H1 (cell line): ENCODE measurements at regions not wholly inside any gene's neighbourhood (a gene's known extent, or its start where the extent isn't known, plus 50 kb on each side); places are given as distances from the start of the nearest gene placed in this dataset.

Experiments used
- CTCF ChIA-PET: fragments of 300-600 bp; sonication (Branson Sonifier 250); formaldehyde crosslinking; loops from one replicate; lab custom pipeline; 2021; ENCODE audit not compliant: partially characterized antibody; lab: Charles Lee
- POLR2A ChIA-PET: fragments of 300-600 bp; sonication (Branson Sonifier 250); formaldehyde crosslinking; loops from one replicate; lab custom pipeline; 2021; ENCODE audit warnings: inconsistent platforms; ENCODE audit not compliant: partially characterized antibody; lab: Charles Lee
- DNase-seq, 2 experiments: peaks; one replicate each; pipeline versions ENCODE4 v3.0.0 to v3.0.0-alpha.2; 2010 to 2022; ENCODE audit warnings: low spot score in 2 of 2, low read depth in 1 of 2, mixed read lengths in 1 of 2
- FAIRE-seq: peaks from 2 replicates; lab custom pipeline; 2011; peaks lifted over from hg19 to GRCh38; lab: Jason Lieb, UNC
- H2AFZ ChIP-seq: 2 replicates; pipeline ENCODE4 v1.8.1; 2012; ENCODE audit warnings: low read length, inconsistent platforms
- H2AK5ac ChIP-seq: 2 replicates; pipeline ENCODE4 v1.6.1; 2013; ENCODE audit warnings: low read depth, low read length
- H2BK120ac ChIP-seq: replicated peaks from 2 replicates; pipeline ENCODE3; 2013; ENCODE audit warnings: low read depth, low read length, inconsistent platforms
- H2BK12ac ChIP-seq: 2 replicates; pipeline ENCODE4 v1.6.1; 2013; ENCODE audit warnings: low read depth, low read length
- H2BK15ac ChIP-seq: 2 replicates; pipeline ENCODE4 v1.6.1; 2013; ENCODE audit warnings: low read length
- H2BK20ac ChIP-seq: 2 replicates; pipeline ENCODE4 v1.6.1; 2013; ENCODE audit warnings: low read length
- H2BK5ac ChIP-seq: 2 replicates; pipeline ENCODE4 v1.6.1; 2013; ENCODE audit warnings: low read depth, low read length
- H3K14ac ChIP-seq: 2 replicates; pipeline ENCODE4 v1.6.1; 2013; ENCODE audit warnings: inconsistent platforms; ENCODE audit not compliant: insufficient read length
- H3K18ac ChIP-seq: 2 replicates; pipeline ENCODE4 v1.6.1; 2013; ENCODE audit warnings: low read length; ENCODE audit errors: extremely low read depth
- H3K23ac ChIP-seq: 2 replicates; pipeline ENCODE4 v1.6.1; 2013; ENCODE audit warnings: inconsistent platforms; ENCODE audit not compliant: insufficient read length
- H3K23me2 ChIP-seq: 2 replicates; pipeline ENCODE4 v1.6.1; 2013; ENCODE audit warnings: low read depth, low read length
- H3K27ac ChIP-seq: 2 replicates; pipeline ENCODE4 v1.6.1; 2011; ENCODE audit warnings: low read depth, low read length, inconsistent platforms
- H3K27me3 ChIP-seq, 4 experiments: replicated peaks in 1 of 4; 1 replicate in 1 of 4; 2 replicates in 3 of 4; pipeline versions ENCODE4 v1.6.1 to v1.8.1; 2011 to 2013; ENCODE audit warnings: low read length in 3 of 4, mild to moderate bottlenecking in 3 of 4, inconsistent platforms in 2 of 4, mixed read lengths in 2 of 4, moderate library complexity in 1 of 4; ENCODE audit not compliant: control insufficient read depth in 3 of 4, insufficient read depth in 3 of 4; ENCODE audit errors: extremely low read depth in 1 of 4
- H3K36me3 ChIP-seq, 4 experiments: 2 replicates each; pipeline versions ENCODE4 v1.6.1 to v1.8.1; 2011 to 2013; ENCODE audit warnings: mild to moderate bottlenecking in 4 of 4, low read length in 3 of 4, moderate library complexity in 2 of 4, control low read depth in 1 of 4, inconsistent platforms in 1 of 4; ENCODE audit not compliant: insufficient read depth in 4 of 4, control insufficient read depth in 2 of 4
- H3K4ac ChIP-seq: replicated peaks from 2 replicates; pipeline ENCODE3; 2013; ENCODE audit warnings: low read length, low read depth, mixed read lengths, inconsistent platforms; ENCODE audit not compliant: insufficient read length
- H3K4me1 ChIP-seq, 4 experiments: replicated peaks in 1 of 4; 1 replicate in 1 of 4; 2 replicates in 3 of 4; pipeline versions ENCODE4 v1.6.1 to v1.8.1; 2011 to 2013; ENCODE audit warnings: low read length in 3 of 4, inconsistent platforms in 2 of 4, mixed read lengths in 1 of 4; ENCODE audit not compliant: insufficient read depth in 4 of 4, control insufficient read depth in 3 of 4
- H3K4me2 ChIP-seq, 2 experiments: 2 replicates each; pipeline versions ENCODE4 v1.6.1 to v1.8.1; 2011 to 2013; ENCODE audit warnings: low read depth in 2 of 2, low read length in 2 of 2, control low read depth in 1 of 2, inconsistent platforms in 1 of 2, mild to moderate bottlenecking in 1 of 2; ENCODE audit not compliant: insufficient read depth in 1 of 2
- H3K4me3 ChIP-seq, 4 experiments: fragments of 200-600, 300-600 bp in 1 of 4; sonication (generic), shearing (Covaris generic), sonication (Bioruptor Twin) in 1 of 4; 2 replicates each; pipeline versions ENCODE4 v1.5.1 to v1.8.1; 2011 to 2016; ENCODE audit warnings: low read length in 4 of 4, low read depth in 3 of 4, control low read depth in 2 of 4, inconsistent platforms in 2 of 4, mild to moderate bottlenecking in 2 of 4, mixed read lengths in 1 of 4, moderate library complexity in 1 of 4; ENCODE audit not compliant: insufficient read depth in 2 of 4; ENCODE audit errors: extremely low read depth in 1 of 4
- H3K56ac ChIP-seq: replicated peaks from 2 replicates; pipeline ENCODE3; 2013; ENCODE audit warnings: low read depth, mild to moderate bottlenecking, mixed read lengths, low read length, inconsistent platforms; ENCODE audit not compliant: insufficient read length
- H3K79me1 ChIP-seq: 2 replicates; pipeline ENCODE4 v1.6.1; 2013; ENCODE audit warnings: low read depth, low read length, control low read depth
- H3K79me2 ChIP-seq, 2 experiments: 2 replicates each; pipeline versions ENCODE4 v1.6.1 to v1.8.1; 2012 to 2013; ENCODE audit warnings: low read length in 2 of 2, mild to moderate bottlenecking in 2 of 2, inconsistent platforms in 1 of 2; ENCODE audit not compliant: insufficient read depth in 2 of 2, control insufficient read depth in 1 of 2
- H3K9ac ChIP-seq, 4 experiments: replicated peaks in 1 of 4; 1 replicate in 1 of 4; 2 replicates in 3 of 4; pipeline versions ENCODE4 v1.6.1 to v1.8.1; 2011 to 2013; ENCODE audit warnings: low read depth in 3 of 4, low read length in 3 of 4, control low read depth in 2 of 4, mild to moderate bottlenecking in 2 of 4, moderate library complexity in 2 of 4, inconsistent platforms in 1 of 4; ENCODE audit errors: extremely low read depth in 1 of 4
- H3K9me3 ChIP-seq, 2 experiments: 2 replicates each; pipeline versions ENCODE4 v1.6.1 to v1.8.1; 2012 to 2013; ENCODE audit warnings: mild to moderate bottlenecking in 2 of 2, moderate library complexity in 2 of 2, control low read depth in 1 of 2, inconsistent platforms in 1 of 2, low read depth in 1 of 2, low read length in 1 of 2, mixed read lengths in 1 of 2; ENCODE audit not compliant: insufficient read depth in 2 of 2
- H4K20me1 ChIP-seq, 2 experiments: replicated peaks in 1 of 2; 2 replicates each; pipeline versions ENCODE3 to v1.8.1; 2011 to 2013; ENCODE audit warnings: inconsistent platforms in 2 of 2, low read length in 2 of 2, mild to moderate bottlenecking in 1 of 2; ENCODE audit not compliant: insufficient read depth in 2 of 2, control insufficient read depth in 1 of 2
- H4K5ac ChIP-seq: 2 replicates; pipeline ENCODE4 v1.6.1; 2013; ENCODE audit warnings: low read length, low read depth, mixed read lengths, inconsistent platforms; ENCODE audit not compliant: insufficient read length
- H4K8ac ChIP-seq: 2 replicates; pipeline ENCODE4 v1.8.0; 2013; ENCODE audit warnings: mild to moderate bottlenecking, moderate library complexity, low read length, inconsistent platforms; ENCODE audit not compliant: insufficient read depth; ENCODE audit errors: extremely low read depth
- H4K91ac ChIP-seq: replicated peaks from 2 replicates; pipeline ENCODE3; 2013; ENCODE audit warnings: low read length, mixed read lengths, inconsistent platforms; ENCODE audit not compliant: insufficient read length
- BACH1 ChIP-seq: IDR thresholded peaks from 2 replicates; pipeline ENCODE4 v1.6.1; 2012; ENCODE audit warnings: low read length, improper control_type of control experiment
- CEBPB ChIP-seq: IDR thresholded peaks from 2 replicates; pipeline ENCODE4 v1.6.1; 2012; ENCODE audit warnings: low read depth, low read length
- CREB1 ChIP-seq: IDR thresholded peaks from 2 replicates; pipeline ENCODE4 v1.6.1; 2012; ENCODE audit warnings: inconsistent platforms
- CTCF ChIP-seq, 3 experiments: IDR thresholded peaks; 1 replicate in 2 of 3; 2 replicates in 1 of 3; pipeline versions ENCODE4 v1.5.1 to v1.6.1; 2011; ENCODE audit warnings: low read length in 3 of 3, mild to moderate bottlenecking in 3 of 3, inconsistent platforms in 2 of 3, low read depth in 1 of 3, moderate library complexity in 1 of 3; ENCODE audit not compliant: insufficient read depth in 1 of 3; ENCODE audit errors: control extremely low read depth in 1 of 3
- FOSL1 ChIP-seq: IDR thresholded peaks from 2 replicates; pipeline ENCODE4 v1.6.1; 2011; ENCODE audit warnings: mild to moderate bottlenecking, low read depth, low read length, moderate library complexity; ENCODE audit not compliant: insufficient read depth
- GABPA ChIP-seq: IDR thresholded peaks from 2 replicates; pipeline ENCODE4 v1.6.1; 2011; ENCODE audit warnings: mild to moderate bottlenecking, low read length, moderate library complexity, borderline replicate concordance; ENCODE audit not compliant: insufficient read depth
- HDAC6 ChIP-seq: IDR thresholded peaks from one replicate; pipeline ENCODE4 v1.7.1; 2012; ENCODE audit warnings: low read depth, mild to moderate bottlenecking, inconsistent platforms, low read length, moderate library complexity
- KDM1A ChIP-seq: fragments of 200-600, 300-600 bp; sonication (generic); IDR thresholded peaks from 2 replicates; pipeline ENCODE4 v1.7.1; 2016; ENCODE audit warnings: mild to moderate bottlenecking, low read length, borderline replicate concordance
- NRF1 ChIP-seq: IDR thresholded peaks from 2 replicates; pipeline ENCODE4 v1.6.1; 2011; ENCODE audit warnings: mild to moderate bottlenecking, low read depth, low read length, improper control_type of control experiment
- POLR2AphosphoS5 ChIP-seq: IDR thresholded peaks from 2 replicates; pipeline ENCODE4 v1.6.1; 2011; ENCODE audit warnings: low read depth, low read length
- POU5F1 ChIP-seq: IDR thresholded peaks from 2 replicates; pipeline ENCODE4 v1.6.1; 2011; ENCODE audit warnings: low read depth, mild to moderate bottlenecking, low read length, moderate library complexity
- SAP30 ChIP-seq: fragments of 300-600 bp; sonication (generic); IDR thresholded peaks from 2 replicates; pipeline ENCODE4 v1.7.1; 2012; ENCODE audit warnings: low read length, moderate library complexity, mild to moderate bottlenecking, inconsistent platforms; ENCODE audit not compliant: insufficient read depth, insufficient replicate concordance
- SP1 ChIP-seq: IDR thresholded peaks from 2 replicates; pipeline ENCODE4 v1.6.1; 2011; ENCODE audit warnings: low read depth, low read length
- YY1 ChIP-seq: IDR thresholded peaks from 2 replicates; pipeline ENCODE4 v1.6.1; 2011; ENCODE audit warnings: low read depth, mild to moderate bottlenecking, low read length
- WGBS, 2 experiments: shearing (Covaris generic) in 1 of 2; methylation state at CpG; one replicate each; pipeline versions ENCODE4 v1.1.6 to v1.1.7; 2013 to 2015; ENCODE audit warnings: low lambda C conversion rate in 2 of 2, mixed read lengths in 2 of 2, inconsistent platforms in 1 of 2, low coverage in 1 of 2, missing lambda C conversion rate in 1 of 2; ENCODE audit not compliant: insufficient replicate concordance in 2 of 2, insufficient coverage in 1 of 2, insufficient read length in 1 of 2; ENCODE audit errors: extremely low coverage in 1 of 2, missing lambda C conversion rate in 1 of 2; 5-methylcytosine and 5-hydroxymethylcytosine counted together

- Histone ChIP-seq H4K5ac (no peak overlapping the region), H3K27me3 (no peaks in the 10 kb centered on the region), H2BK20ac (no peak overlapping the region), H2BK5ac (no peak overlapping the region), H3K4me2 (no peak overlapping the region), H3K14ac (no peak overlapping the region), H3K36me3 (no peaks in the 10 kb centered on the region), H3K9ac (no peak overlapping the region), H3K4me1 (peaks cover 0 to 3% (median 0%) of the 10 kb centered on the region in 4 experiments; a peak in 1 of 7 replicates), H3K9me3 (peaks cover 0 to 6% of the 10 kb centered on the region in 2 experiments; a peak in 2 of 4 replicates), H2BK12ac (no peak overlapping the region), H3K79me1 (no peaks in the 10 kb centered on the region), H3K18ac (no peak overlapping the region), H2AFZ (no peak overlapping the region), H2BK15ac (no peak overlapping the region), H4K20me1 (no peaks in the 10 kb centered on the region), H3K23me2 (no peaks in the 10 kb centered on the region), H3K4me3 (no peak overlapping the region), H3K4ac (no peak overlapping the region), H3K79me2 (no peaks in the 10 kb centered on the region), H4K91ac (no peak overlapping the region), H2AK5ac (no peak overlapping the region), H3K27ac (no peak overlapping the region), H4K8ac (no peak overlapping the region), H3K56ac (no peak overlapping the region), H2BK120ac (no peak overlapping the region), H3K23ac (no peak overlapping the region)
- FAIRE-seq (no peak), DNase-seq (no peak)
- CTCF ChIA-PET, result no interaction called here
- POLR2A ChIA-PET, result no interaction called here
- WGBS, 2 experiments, result 87% methylated on average over 1 of the region's 1 CpG; no CpG with 5 or more reads in 1 of the 2 experiments
- TF ChIP-seq SP1 (no peak), POU5F1 (no peak), BACH1 (no peak), CREB1 (no peak), CTCF (IDR thresholded peaks at IDR 0.05; ENCODE audit: control extremely low read depth in 1 of 3, insufficient read depth in 1 of 3, low read depth in 1 of 3, low read length in 3 of 3) (no peak), KDM1A (no peak), POLR2AphosphoS5 (no peak), GABPA (no peak), NRF1 (no peak), FOSL1 (no peak), HDAC6 (no peak), YY1 (no peak), CEBPB (no peak), SAP30 (no peak)
Measured at GRCh38 chr10:62958980-62959379, 142.8 kb upstream of the EGR2 start.
